Sigmoid colon (tissue), 6 donors: ENCODE measurements at regions not wholly inside any gene's neighbourhood (a gene's known extent, or its start where the extent isn't known, plus 50 kb on each side); places are given as distances from the start of the nearest gene placed in this dataset.

Experiments used
- DNase-seq: peaks from one replicate; pipeline ENCODE4 v3.0.0-alpha.2; 2019
- H3K27ac ChIP-seq, 4 donors: fragments of 200-600 bp; sonication (generic); one replicate each; pipeline ENCODE4 v1.5.1; 2016 to 2019; ENCODE audit warnings: mild to moderate bottlenecking in 1 of 4
- H3K27me3 ChIP-seq, 3 donors: fragments of 200-600 bp; sonication (generic); one replicate each; pipeline ENCODE4 v1.5.1; 2019; ENCODE audit warnings: mild to moderate bottlenecking in 1 of 3
- H3K36me3 ChIP-seq, 4 donors: fragments of 200-600 bp; sonication (generic); one replicate each; pipeline ENCODE4 v1.5.1; 2016 to 2019
- H3K4me1 ChIP-seq, 4 donors: fragments of 200-600 bp; sonication (generic); one replicate each; pipeline ENCODE4 v1.5.1; 2017 to 2019
- H3K4me3 ChIP-seq, 4 donors: fragments of 200-600 bp; sonication (generic); one replicate each; pipeline ENCODE4 v1.5.1; 2017 to 2019; ENCODE audit warnings: mild to moderate bottlenecking in 2 of 4, moderate library complexity in 1 of 4
- H3K9me3 ChIP-seq, 4 donors: fragments of 200-600 bp in 3 of 4; sonication (generic) in 3 of 4; one replicate each; pipeline versions ENCODE4 v1.5.1 to v1.6.1; 2013 to 2019
- EP300 ChIP-seq, 4 donors: sonication (generic); formaldehyde crosslinking; IDR thresholded peaks; one replicate each; pipeline ENCODE4 v1.6.1; 2017; ENCODE audit warnings: antibody characterized with exemption in 4 of 4
- POLR2A ChIP-seq, 2 donors: fragments of 450-650 bp; IDR thresholded peaks; one replicate each; pipeline ENCODE4 v1.6.1; 2016; ENCODE audit warnings: antibody characterized with exemption in 2 of 2, mild to moderate bottlenecking in 2 of 2, moderate library complexity in 2 of 2
- POLR2AphosphoS5 ChIP-seq, 4 donors: sonication (generic); formaldehyde crosslinking; IDR thresholded peaks; one replicate each; pipeline ENCODE4 v1.6.1; 2017; ENCODE audit warnings: antibody characterized with exemption in 4 of 4
- WGBS, 2 donors: extraction: QIAGEN DNeasy Blood & Tissue Kit; methylation state at CpG; one replicate each; pipeline ENCODE4 v1.1.7; 2013; 5-methylcytosine and 5-hydroxymethylcytosine counted together
- intact Hi-C: fragments of 100-400 bp; cut with DNase I; formaldehyde crosslinking; loops from one replicate; pipeline ENCODE4 v1.15.1; 2023
- TF ChIP-seq, protein P1 (sequence below), 4 experiments: fragments of 450-650 bp in 3 of 4; fragments of 200-600 bp in 1 of 4; IDR thresholded peaks; one replicate each; pipeline ENCODE4 v1.5.1; 2016 to 2019; ENCODE audit warnings: antibody characterized with exemption in 4 of 4, mild to moderate bottlenecking in 3 of 4, moderate library complexity in 2 of 4
- donor health status: healthy with polysubstance abuse.
- donor health status: healthy.

DNA sequence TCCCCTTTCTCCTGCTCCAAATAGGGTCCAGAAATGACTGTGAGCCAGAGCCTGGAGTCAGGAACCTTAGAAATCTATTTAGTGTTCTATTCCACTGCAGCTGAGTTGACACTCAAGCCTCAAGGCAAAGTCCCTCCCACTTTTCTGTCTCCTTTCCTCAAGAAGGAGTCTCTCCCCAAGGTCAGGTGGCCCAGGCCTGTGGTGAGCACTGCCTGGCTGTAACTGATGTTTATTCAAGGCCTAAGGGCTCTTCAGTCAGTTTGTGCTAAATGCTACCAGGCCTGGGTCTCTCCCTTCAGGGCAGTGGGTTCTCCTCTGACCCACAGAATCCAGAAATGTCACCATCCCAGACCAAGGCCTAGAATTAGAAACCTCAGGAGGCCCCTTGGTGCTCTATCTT lies 1042.9 kb upstream of the EPHA7 start:
- no peaks in the 10 kb centered on the region for H3K9me3 ChIP-seq
- H3K36me3 ChIP-seq, result no peaks in the 10 kb centered on the region
- intact Hi-C loops, result no loop called here
- no peak overlapping the region for H3K4me3 ChIP-seq
- H3K27me3 ChIP-seq, result no peaks in the 10 kb centered on the region
- no peak for DNase-seq
- H3K4me1 ChIP-seq, result no peaks in the 10 kb centered on the region
- H3K27ac ChIP-seq, result no peak overlapping the region
- TF ChIP-seq, protein P1, sequence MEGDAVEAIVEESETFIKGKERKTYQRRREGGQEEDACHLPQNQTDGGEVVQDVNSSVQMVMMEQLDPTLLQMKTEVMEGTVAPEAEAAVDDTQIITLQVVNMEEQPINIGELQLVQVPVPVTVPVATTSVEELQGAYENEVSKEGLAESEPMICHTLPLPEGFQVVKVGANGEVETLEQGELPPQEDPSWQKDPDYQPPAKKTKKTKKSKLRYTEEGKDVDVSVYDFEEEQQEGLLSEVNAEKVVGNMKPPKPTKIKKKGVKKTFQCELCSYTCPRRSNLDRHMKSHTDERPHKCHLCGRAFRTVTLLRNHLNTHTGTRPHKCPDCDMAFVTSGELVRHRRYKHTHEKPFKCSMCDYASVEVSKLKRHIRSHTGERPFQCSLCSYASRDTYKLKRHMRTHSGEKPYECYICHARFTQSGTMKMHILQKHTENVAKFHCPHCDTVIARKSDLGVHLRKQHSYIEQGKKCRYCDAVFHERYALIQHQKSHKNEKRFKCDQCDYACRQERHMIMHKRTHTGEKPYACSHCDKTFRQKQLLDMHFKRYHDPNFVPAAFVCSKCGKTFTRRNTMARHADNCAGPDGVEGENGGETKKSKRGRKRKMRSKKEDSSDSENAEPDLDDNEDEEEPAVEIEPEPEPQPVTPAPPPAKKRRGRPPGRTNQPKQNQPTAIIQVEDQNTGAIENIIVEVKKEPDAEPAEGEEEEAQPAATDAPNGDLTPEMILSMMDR (IDR thresholded peaks at IDR 0.05), result no peak
- TF ChIP-seq POLR2AphosphoS5 (IDR thresholded peaks at IDR 0.05) (no peak), POLR2A (IDR thresholded peaks at IDR 0.05) (no peak), EP300 (IDR thresholded peaks at IDR 0.05) (no peak)

DNA sequence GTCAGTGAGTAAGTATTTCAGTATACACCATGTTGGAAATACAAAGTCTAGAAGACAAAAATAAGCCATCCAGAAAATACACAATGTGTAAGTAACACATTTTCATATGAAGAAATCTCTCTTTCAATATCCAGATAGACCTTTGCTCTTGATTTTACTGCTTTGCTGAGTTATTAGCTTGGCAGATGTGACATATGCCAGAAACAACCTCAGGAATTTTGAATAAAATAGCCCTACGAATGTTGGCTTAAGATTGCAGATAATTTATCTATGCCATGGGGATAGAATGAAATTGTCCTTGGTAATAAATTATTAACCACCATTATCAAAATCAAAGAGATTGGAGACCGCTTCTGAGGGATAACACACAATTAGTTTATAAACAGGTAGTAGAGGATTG lies 1036.9 kb upstream of the EPHA7 start:
- Histone ChIP-seq H3K4me1 (no peaks in the 10 kb centered on the region), H3K4me3 (no peak overlapping the region), H3K9me3 (no peaks in the 10 kb centered on the region), H3K36me3 (no peaks in the 10 kb centered on the region), H3K27me3 (no peaks in the 10 kb centered on the region), H3K27ac (no peak overlapping the region)
- TF ChIP-seq POLR2A (IDR thresholded peaks at IDR 0.05) (no peak), EP300 (IDR thresholded peaks at IDR 0.05) (no peak), POLR2AphosphoS5 (IDR thresholded peaks at IDR 0.05) (no peak)
- TF ChIP-seq, protein P1 (IDR thresholded peaks at IDR 0.05), result no peak
- WGBS, 2 donors, result 17 to 49% methylated on average over 2 of the region's 2 CpGs
- intact Hi-C loops, result no loop called here
- no peak for DNase-seq

DNA sequence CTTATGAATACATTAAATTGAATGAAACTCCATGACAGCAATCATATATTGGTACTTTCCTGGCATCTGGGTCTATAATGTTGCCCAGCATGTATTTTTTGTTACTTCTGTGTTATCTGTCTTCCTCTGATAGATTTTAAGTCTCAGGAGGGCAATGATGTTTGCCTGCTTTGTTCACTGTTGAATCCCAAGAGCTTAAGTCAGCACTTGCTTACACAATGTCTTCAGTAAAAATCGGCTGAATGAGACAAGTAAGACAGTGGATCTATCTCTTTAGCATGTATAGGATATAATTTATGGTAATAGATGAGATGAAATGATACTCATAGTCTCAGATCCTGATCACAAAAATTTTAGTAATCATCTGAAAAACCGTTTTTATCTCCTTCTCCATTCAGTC lies 1034.9 kb upstream of the EPHA7 start:
- WGBS, 2 donors, result 23 to 44% methylated on average over 2 of the region's 2 CpGs
- no peak for DNase-seq
- H3K4me3 ChIP-seq, result no peak overlapping the region
- no peaks in the 10 kb centered on the region for H3K4me1 ChIP-seq
- H3K27me3 ChIP-seq, result no peaks in the 10 kb centered on the region
- intact Hi-C loops, result no loop called here
- no peaks in the 10 kb centered on the region for H3K9me3 ChIP-seq
- TF ChIP-seq, protein P1 (IDR thresholded peaks at IDR 0.05), result no peak
- TF ChIP-seq POLR2AphosphoS5 (IDR thresholded peaks at IDR 0.05), result no peak
- no peak for TF ChIP-seq EP300 (IDR thresholded peaks at IDR 0.05)
- TF ChIP-seq POLR2A (IDR thresholded peaks at IDR 0.05), result no peak
- H3K27ac ChIP-seq, result no peak overlapping the region
- no peaks in the 10 kb centered on the region for H3K36me3 ChIP-seq

DNA sequence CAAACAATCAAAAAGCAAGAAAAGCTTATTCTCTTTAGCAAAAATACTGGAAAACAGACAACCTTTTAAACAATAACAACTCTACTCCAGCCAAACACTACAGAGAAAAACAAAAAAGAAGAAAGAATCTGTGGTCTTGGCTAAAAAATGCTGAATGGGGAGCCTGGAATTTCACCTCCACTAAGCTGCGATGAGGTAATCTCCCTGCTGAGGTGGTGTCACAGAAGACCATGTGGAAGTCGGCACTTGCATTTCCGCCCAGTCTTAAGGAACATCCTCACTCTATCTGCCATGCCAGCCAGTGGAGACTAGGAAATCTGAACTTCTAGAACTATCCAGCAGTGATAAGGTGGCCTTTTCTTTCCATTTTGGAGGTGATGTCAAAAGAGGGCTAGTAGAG lies 1026.8 kb upstream of the EPHA7 start:
- 64 to 66% methylated on average over 3 of the region's 3 CpGs for WGBS, 2 donors
- Histone ChIP-seq H3K27me3 (no peaks in the 10 kb centered on the region), H3K9me3 (no peaks in the 10 kb centered on the region), H3K36me3 (no peaks in the 10 kb centered on the region), H3K4me1 (no peaks in the 10 kb centered on the region), H3K4me3 (no peak overlapping the region), H3K27ac (no peak overlapping the region)
- intact Hi-C loops, result no loop called here
- DNase-seq, result no peak
- TF ChIP-seq, protein P1 (IDR thresholded peaks at IDR 0.05), result no peak
- TF ChIP-seq POLR2A (IDR thresholded peaks at IDR 0.05), result no peak
- TF ChIP-seq EP300 (IDR thresholded peaks at IDR 0.05), result no peak
- TF ChIP-seq POLR2AphosphoS5 (IDR thresholded peaks at IDR 0.05), result no peak

DNA sequence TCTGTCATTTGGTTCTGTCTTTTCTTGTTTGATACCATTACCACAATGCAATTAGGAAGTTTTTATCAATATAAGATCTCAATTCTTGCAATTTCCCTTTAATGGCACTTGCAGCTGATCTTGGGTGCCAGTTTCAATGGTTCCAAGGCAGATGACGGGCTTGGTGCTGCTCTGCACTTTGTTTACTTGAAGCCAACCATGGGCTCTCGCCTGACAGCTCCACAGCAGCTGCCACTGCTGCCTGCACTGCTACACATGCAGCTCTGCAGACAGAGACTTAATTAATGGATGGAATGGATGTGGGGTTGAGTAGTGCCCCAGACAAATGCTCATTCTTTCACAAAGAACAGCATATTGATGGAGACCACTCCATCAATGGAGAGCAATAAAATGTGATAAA lies 1024.3 kb upstream of the EPHA7 start:
- Histone ChIP-seq H3K27ac (no peak overlapping the region), H3K27me3 (no peaks in the 10 kb centered on the region), H3K4me1 (no peaks in the 10 kb centered on the region), H3K36me3 (no peaks in the 10 kb centered on the region), H3K4me3 (no peak overlapping the region), H3K9me3 (no peaks in the 10 kb centered on the region)
- TF ChIP-seq POLR2A (IDR thresholded peaks at IDR 0.05), result no peak
- TF ChIP-seq EP300 (IDR thresholded peaks at IDR 0.05), result no peak
- TF ChIP-seq, protein P1 (IDR thresholded peaks at IDR 0.05), result no peak
- TF ChIP-seq POLR2AphosphoS5 (IDR thresholded peaks at IDR 0.05), result no peak
- 65 to 72% methylated on average over 2 of the region's 2 CpGs for WGBS, 2 donors
- intact Hi-C loops, result no loop called here
- no peak for DNase-seq
